ENCODE measurements at regions not wholly inside any gene's neighbourhood (a gene's known extent, or its start where the extent isn't known, plus 50 kb on each side); places are given as distances from the start of the nearest gene placed in this dataset.

DNA sequence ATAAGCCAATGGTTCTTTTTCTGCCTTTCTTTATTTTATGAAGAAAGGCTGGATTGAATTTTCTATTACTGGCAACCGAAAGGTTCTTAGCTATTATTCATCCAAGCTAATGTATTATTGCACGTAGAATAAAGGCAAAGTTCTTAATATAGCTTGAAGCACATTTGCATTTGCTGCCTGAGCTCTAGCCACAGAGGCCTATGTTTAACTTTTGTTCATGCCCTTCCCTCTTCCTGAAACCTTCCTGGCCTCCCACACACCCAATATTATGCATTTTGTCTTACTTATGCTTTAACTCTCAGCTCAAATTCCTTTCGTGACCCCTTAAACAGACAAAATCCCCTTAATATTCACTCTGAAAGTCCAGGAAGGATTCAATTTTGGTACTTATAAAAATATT, 71.0 kb upstream of the ZNF280D start:
- TF ChIP-seq, protein P1, sequence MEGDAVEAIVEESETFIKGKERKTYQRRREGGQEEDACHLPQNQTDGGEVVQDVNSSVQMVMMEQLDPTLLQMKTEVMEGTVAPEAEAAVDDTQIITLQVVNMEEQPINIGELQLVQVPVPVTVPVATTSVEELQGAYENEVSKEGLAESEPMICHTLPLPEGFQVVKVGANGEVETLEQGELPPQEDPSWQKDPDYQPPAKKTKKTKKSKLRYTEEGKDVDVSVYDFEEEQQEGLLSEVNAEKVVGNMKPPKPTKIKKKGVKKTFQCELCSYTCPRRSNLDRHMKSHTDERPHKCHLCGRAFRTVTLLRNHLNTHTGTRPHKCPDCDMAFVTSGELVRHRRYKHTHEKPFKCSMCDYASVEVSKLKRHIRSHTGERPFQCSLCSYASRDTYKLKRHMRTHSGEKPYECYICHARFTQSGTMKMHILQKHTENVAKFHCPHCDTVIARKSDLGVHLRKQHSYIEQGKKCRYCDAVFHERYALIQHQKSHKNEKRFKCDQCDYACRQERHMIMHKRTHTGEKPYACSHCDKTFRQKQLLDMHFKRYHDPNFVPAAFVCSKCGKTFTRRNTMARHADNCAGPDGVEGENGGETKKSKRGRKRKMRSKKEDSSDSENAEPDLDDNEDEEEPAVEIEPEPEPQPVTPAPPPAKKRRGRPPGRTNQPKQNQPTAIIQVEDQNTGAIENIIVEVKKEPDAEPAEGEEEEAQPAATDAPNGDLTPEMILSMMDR (IDR thresholded peaks at IDR 0.05; ENCODE audit: low read depth, low read length, poor library complexity, severe bottlenecking), result no peak
- no peak for TF ChIP-seq EZH2phosphoT487 (IDR thresholded peaks at IDR 0.05; ENCODE audit: borderline replicate concordance, low read length)
